ENCODE measurements at regions not wholly inside any gene's neighbourhood (a gene's known extent, or its start where the extent isn't known, plus 50 kb on each side); places are given as distances from the start of the nearest gene placed in this dataset.
"Not testable (repeated sequence)": the region's sequence is repeated elsewhere in the genome, so short reads cannot be mapped to it uniquely, and the experiment has no call there.

GRCh38 chr20:48041078-48041780 is 255.9 kb upstream of the SULF2 start:
- H3K27me3 ChIP-seq = no peaks in the 10 kb centered on the region
- H3K36me3 ChIP-seq (replicated peaks in 1 of 2; ENCODE audit: insufficient read depth in 1 of 2, low read depth in 2 of 2) = no peaks in the 10 kb centered on the region
- DNase-seq (no peak), ATAC-seq (no peak)
- 42 to 48% methylated on average over 17 of the region's 17 CpGs for WGBS, 2 donors
- H3K9me3 ChIP-seq = no peaks in the 10 kb centered on the region
- no peaks in the 10 kb centered on the region for H3K4me1 ChIP-seq
- no peak overlapping the region for H3K27ac ChIP-seq
- intact Hi-C loops (cut with DNase I) = no loop called here
- TF ChIP-seq CTCF (IDR thresholded peaks at IDR 0.05) = no peak
- no peak for TF ChIP-seq POLR2A (IDR thresholded peaks at IDR 0.05)
- no peak overlapping the region for H3K4me3 ChIP-seq

- no peaks in the 10 kb centered on the region for H3K9me3 ChIP-seq
- DNase-seq (no peak), ATAC-seq (no peak)
- no peaks in the 10 kb centered on the region for H3K4me1 ChIP-seq
- H3K4me3 ChIP-seq = no peak overlapping the region
- H3K27ac ChIP-seq = no peak overlapping the region
- H3K27me3 ChIP-seq = no peaks in the 10 kb centered on the region
- intact Hi-C loops (cut with DNase I) = no loop called here
- no peaks in the 10 kb centered on the region for H3K36me3 ChIP-seq (replicated peaks in 1 of 2; ENCODE audit: insufficient read depth in 1 of 2, low read depth in 2 of 2)
- TF ChIP-seq POLR2A (IDR thresholded peaks at IDR 0.05) (no peak), CTCF (IDR thresholded peaks at IDR 0.05) (no peak)
- 66 to 80% methylated on average over 6 of the region's 6 CpGs for WGBS, 2 donors
Measured at GRCh38 chr20:48040491-48040890, 255.2 kb upstream of the SULF2 start.

- intact Hi-C loops (cut with DNase I) = no loop called here
- H3K27ac ChIP-seq = no peak overlapping the region
- no peak overlapping the region for H3K4me3 ChIP-seq
- no peaks in the 10 kb centered on the region for H3K27me3 ChIP-seq
- TF ChIP-seq POLR2A (IDR thresholded peaks at IDR 0.05) = no peak
- TF ChIP-seq CTCF (IDR thresholded peaks at IDR 0.05) = no peak
- no peak for ATAC-seq
- no peak for DNase-seq
- no peaks in the 10 kb centered on the region for H3K9me3 ChIP-seq
- H3K36me3 ChIP-seq (replicated peaks in 1 of 2; ENCODE audit: insufficient read depth in 1 of 2, low read depth in 2 of 2) = no peaks in the 10 kb centered on the region
- WGBS, 2 donors = 69 to 71% methylated on average over 7 of the region's 7 CpGs
- no peaks in the 10 kb centered on the region for H3K4me1 ChIP-seq
Measured at GRCh38 chr20:48040051-48040450, 254.8 kb upstream of the SULF2 start.

- Histone ChIP-seq H3K4me3 (no peak overlapping the region), H3K36me3 (replicated peaks in 1 of 2; ENCODE audit: insufficient read depth in 1 of 2, low read depth in 2 of 2) (no peaks in the 10 kb centered on the region), H3K9me3 (no peaks in the 10 kb centered on the region), H3K4me1 (no peaks in the 10 kb centered on the region), H3K27me3 (no peaks in the 10 kb centered on the region), H3K27ac (no peak overlapping the region)
- ATAC-seq (no peak), DNase-seq (no peak)
- no peak for TF ChIP-seq POLR2A (IDR thresholded peaks at IDR 0.05)
- TF ChIP-seq CTCF (IDR thresholded peaks at IDR 0.05) = no peak
- intact Hi-C loops (cut with DNase I) = no loop called here
- 80 to 86% methylated on average over 2 of the region's 2 CpGs for WGBS, 2 donors
Measured at GRCh38 chr20:48039514-48039913, 254.2 kb upstream of the SULF2 start.

GRCh38 chr20:48038713-48039112 is 253.4 kb upstream of the SULF2 start:
- H3K4me3 ChIP-seq = no peak overlapping the region
- TF ChIP-seq CTCF (IDR thresholded peaks at IDR 0.05) (no peak), POLR2A (IDR thresholded peaks at IDR 0.05) (no peak)
- DNase-seq (no peak), ATAC-seq (no peak)
- H3K4me1 ChIP-seq = no peaks in the 10 kb centered on the region
- H3K36me3 ChIP-seq (replicated peaks in 1 of 2; ENCODE audit: insufficient read depth in 1 of 2, low read depth in 2 of 2) = no peaks in the 10 kb centered on the region
- 71 to 79% methylated on average over 7 of the region's 7 CpGs for WGBS, 2 donors
- no peaks in the 10 kb centered on the region for H3K9me3 ChIP-seq
- H3K27me3 ChIP-seq = no peaks in the 10 kb centered on the region
- H3K27ac ChIP-seq = no peak overlapping the region
- intact Hi-C loops (cut with DNase I) = no loop called here

- H3K4me3 ChIP-seq; intact Hi-C loops (cut with DNase I); ATAC-seq; H3K4me1 ChIP-seq; H3K27ac ChIP-seq; H3K27me3 ChIP-seq; H3K9me3 ChIP-seq; H3K36me3 ChIP-seq (replicated peaks in 1 of 2; ENCODE audit: insufficient read depth in 1 of 2, low read depth in 2 of 2); DNase-seq: not testable (repeated sequence)
- WGBS, 2 donors = 59 to 74% methylated on average over 2 to 7 of the region's 7 CpGs
Measured at GRCh38 chr20:48037798-48038197, 252.5 kb upstream of the SULF2 start.

All from body of pancreas (tissue), 4 donors.